DMS53 treated with DMSO at 0.1 percent for 48 hours (cell line): ENCODE measurements at regions not wholly inside any gene's neighbourhood (a gene's known extent, or its start where the extent isn't known, plus 50 kb on each side); places are given as distances from the start of the nearest gene placed in this dataset.
"Not testable (repeated sequence)": the region's sequence is repeated elsewhere in the genome, so short reads cannot be mapped to it uniquely, and the experiment has no call there.

ENCODE experiments used
- DNase-seq: peaks from one replicate; lab custom pipeline; 2025; ENCODE audit not compliant: unreplicated experiment; lab: John Stamatoyannopoulos, UW

DNA sequence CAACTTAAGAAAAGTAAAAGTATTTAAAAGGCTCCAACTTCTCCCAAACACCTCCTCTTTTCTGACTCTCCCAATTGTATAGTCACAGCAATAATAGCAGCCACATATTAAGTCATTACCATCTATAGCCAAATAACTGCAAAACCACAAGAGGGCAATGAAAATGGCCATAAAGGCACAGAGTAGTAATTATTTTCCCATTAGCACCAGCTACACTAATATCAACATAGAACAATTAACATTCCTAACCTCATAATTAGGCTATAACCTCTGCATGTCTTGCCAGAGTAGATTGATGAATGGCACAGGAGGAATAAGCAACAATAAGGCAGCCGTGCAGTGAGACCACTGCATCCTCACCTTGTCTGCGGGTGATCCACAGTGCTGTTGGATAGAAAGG, 226.4 kb upstream of the SERP2 start:
- no peak for DNase-seq

- DNase-seq, result no peak
Observed at GRCh38 chr13:44147648-44148047, 226.0 kb upstream of the SERP2 start.

GRCh38 chr13:44148159-44148914, 225.3 kb upstream of the SERP2 start:
- no peak for DNase-seq

GRCh38 chr13:44149231-44149630, 224.4 kb upstream of the SERP2 start:
- DNase-seq, result not testable (repeated sequence)

DNA sequence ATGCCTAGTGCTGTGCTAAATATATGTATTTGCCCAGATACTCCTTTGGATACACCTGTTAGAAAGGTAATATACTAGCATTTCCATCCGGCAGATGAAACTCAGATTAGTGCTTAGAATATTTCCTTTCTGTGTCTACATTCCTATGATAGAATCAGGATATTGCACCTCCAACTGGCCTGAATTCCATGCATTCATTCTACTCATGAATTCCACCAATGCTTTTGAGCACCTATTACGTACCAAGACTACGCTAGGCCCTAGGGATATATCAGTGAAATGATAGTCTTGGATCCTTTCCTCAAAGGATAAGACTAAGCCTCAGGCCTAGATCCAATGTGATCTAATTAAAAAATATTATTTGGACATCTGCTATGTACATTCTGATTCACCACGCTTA, 223.8 kb upstream of the SERP2 start:
- no peak for DNase-seq

- no peak for DNase-seq
Observed at GRCh38 chr13:44151474-44151873, 222.2 kb upstream of the SERP2 start.

GRCh38 chr13:44153496-44153895, 220.1 kb upstream of the SERP2 start:
- DNase-seq, result no peak

DNA sequence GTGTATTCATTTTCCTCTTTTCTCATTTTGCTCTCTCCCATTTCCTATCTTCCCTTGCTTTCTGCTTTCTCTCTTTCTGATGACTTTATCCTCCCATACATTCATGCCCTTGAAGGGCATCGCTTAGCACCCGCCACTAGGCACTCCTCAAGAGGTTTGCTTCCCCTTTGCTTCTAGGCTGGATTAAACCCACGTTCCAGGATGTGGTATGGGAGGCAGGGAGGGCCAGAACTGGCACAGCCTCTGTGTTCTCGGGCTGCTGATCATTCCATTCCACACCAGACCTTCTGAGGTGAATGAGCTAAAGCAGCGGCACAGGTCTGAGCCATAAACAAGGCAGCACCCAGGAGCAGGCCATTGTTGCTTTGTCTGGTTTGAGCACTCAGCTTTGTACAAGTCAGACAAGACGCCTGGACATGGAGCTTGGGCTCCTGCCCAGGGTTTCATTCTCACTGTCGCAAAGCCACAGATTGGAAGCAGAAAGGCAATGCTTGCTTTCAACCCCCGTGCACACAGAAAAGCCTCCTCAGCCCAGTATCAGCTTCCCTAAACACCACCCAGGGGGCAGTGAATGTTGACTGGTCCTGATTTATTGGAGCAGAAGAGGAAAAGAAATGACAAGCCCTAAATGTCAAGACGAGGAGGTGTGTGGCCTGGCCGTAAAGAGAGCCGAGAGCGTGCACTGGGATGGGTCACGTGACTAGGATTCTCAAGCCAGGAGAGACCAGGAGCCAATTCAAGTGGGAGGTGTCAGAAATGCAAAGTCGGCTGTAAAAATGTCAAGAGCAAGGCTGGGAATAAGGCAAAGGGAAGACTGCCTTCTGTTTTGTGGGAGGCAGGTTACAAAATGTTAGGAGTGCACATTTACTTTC, 218.0 kb upstream of the SERP2 start:
- DNase-seq, result no peak

DNA sequence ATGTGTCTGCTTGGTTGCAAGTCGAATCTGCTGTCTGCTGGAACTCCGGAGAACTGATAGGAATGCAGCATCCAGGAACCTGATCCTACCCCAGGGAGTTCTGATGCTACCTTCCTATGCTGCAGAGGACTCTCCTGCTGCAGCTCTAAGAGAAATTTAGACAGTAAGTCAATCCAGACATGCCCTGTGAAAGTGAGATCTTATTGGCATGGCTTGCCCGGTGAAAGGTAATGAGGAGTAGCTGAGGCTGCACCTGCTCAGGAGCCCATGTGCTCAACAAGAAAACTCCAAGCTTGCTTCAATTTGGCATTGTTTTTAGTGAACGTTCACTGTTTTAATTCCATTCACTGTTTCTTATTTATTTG, 217.3 kb upstream of the SERP2 start:
- DNase-seq, result no peak

- no peak for DNase-seq
Observed at GRCh38 chr13:44157606-44158005, 216.0 kb upstream of the SERP2 start.

DNA sequence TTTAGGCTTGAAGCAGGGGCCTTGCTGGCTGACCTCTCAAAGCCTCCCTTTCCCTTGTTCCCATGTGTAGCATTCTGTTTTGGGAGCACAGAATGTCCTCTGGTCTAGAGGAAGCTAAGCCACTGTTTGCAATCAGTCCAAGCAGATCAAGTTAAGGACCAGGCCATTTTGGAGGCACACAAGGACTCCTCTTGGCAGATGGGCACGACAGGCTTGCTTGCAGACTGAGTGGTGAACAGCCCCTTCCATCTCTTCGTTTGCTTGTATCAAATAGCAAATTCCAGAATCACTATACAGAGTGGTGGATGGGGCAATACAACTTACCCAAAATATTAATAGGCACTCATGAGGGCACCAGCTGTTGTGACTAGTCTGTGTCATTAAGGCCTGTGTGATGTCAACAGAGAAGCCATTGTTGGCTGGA, 215.5 kb upstream of the SERP2 start:
- DNase-seq, result no peak

DNA sequence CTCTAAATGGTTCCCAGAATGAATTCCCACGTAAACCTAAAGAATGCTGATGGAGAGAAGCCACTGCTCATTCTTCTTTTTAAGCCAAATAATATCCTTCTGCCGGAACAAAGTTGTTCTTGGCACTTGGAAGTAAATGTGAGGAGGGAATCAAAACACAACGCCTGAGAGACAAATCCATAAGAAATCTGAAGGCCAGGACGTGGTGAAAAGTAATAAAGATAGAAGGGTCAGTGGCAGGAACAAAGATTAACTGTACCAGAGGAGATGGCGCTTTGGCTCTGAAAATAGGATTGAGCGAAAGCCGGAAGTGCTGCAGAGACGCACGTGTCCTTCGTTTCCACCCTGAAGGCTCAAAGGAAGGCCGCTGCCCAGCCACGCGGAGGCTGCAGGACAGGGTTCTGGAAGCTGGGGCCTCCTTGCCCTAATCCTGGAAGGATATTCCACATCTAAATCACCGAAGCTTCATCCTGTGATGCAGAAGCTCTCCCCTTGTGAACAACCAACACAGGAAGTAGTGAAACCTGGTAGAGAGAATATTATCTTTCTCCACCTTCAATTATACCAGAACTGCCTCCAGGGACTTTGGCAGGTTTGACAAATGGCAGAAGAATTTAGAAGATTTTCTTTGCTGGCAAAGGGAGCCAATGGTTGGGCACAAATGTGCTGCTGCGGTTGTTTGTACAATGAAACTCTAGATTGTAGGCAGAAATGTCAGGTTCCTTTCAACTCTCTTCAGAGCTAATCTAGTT, 214.6 kb upstream of the SERP2 start:
- no peak for DNase-seq

DNA sequence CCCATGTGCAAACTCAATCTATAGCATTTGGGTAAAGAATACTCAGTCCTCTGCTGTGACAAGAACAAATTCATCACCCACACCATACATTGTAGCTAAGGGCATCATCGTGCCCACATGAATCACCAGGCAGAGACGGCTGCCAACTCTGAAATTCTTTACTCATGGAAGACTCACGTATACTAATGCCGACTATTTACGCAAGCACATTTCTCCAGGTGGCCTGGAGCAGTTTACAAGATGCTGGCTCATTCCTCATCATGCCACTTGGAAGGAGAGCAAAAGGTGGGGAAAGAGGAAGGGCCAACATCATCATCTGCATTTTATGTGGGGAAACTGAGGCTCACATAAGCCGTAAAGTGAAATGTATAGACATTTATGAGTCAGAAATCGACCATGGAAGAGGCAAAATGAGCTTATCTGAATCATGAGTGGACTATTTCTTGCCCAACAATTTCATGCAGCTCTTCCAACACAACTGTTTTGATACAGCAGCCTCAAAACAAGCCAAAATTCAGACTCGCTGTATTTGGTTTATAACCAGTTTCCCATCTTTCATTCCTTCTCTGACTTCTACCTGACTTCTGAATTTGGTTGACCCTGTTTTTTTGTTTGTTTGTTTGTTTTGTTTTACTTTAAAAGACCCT, 213.9 kb upstream of the SERP2 start:
- no peak for DNase-seq

- no peak for DNase-seq
Observed at GRCh38 chr13:44160591-44161191, 212.9 kb upstream of the SERP2 start.

DNA sequence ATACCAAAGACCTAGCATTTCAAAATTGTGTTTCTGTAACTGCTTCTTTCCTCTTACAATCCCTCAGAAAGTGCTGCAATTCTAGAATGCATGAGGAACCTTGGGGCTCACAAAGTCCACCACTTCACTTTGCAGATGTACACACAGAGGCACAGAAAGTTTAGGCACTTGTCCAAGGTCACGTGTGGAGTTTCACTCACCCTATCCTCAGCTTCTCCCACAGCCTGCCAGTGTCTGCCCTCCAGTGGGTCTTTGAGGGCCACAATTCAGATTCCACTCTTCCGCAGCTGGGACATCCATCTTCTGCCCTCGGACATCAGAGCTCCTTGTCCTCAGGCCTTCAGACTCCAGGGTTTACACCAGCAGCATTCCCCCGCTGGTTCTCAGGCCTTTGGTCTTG, 210.5 kb upstream of the SERP2 start:
- DNase-seq, result no peak

GRCh38 chr13:44165221-44165888, 208.3 kb upstream of the SERP2 start:
- DNase-seq, result no peak

DNA sequence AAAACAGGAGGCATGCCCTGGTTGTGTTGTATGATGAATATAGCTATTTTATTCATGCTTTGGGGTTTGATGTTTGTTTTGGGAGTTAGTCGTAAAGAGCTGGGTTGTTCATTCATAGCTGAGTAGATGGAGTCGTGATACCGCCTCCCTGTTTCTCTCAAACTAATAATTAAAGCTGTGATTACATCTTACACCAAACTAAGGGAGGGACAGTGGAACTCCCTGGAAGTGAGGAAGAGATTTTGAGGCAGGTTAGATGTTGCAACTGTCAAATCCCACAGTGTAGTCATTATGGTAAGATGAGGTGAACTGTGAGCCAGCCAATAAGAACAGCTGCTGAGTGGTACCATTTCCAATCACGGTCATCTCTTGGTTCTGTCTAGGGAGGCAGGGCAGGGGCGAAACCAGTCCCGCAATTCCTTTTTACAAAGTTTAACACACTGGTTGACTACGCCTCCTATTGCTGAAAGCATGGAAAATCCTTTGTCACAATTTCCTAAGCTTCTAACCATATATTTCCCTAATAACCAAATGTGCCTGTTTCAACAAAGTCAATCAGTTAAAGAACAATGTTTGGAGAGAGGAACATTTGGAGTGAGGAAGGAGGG, 207.6 kb upstream of the SERP2 start:
- DNase-seq, result no peak

- no peak for DNase-seq
Observed at GRCh38 chr13:44169018-44169911, 204.4 kb upstream of the SERP2 start.

DNA sequence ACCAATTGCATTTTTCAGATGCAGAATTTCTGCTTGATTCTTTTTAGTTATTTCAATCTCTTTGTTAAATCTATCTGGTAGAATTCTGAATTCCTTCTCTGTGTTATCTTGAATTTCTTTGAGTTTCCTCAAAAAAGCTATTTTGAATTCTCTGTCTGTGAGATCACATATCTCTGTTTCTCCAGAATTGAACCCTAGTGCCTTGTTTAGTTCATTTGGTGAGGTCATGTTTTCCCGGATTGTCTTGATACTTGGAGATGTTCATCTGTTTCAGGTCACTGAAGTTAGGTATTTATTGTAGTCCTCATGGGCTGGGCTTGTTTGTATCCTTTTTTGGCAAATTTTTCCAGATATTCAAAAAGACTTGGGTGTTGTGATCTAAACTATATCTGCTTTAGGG, 202.9 kb upstream of the SERP2 start:
- no peak for DNase-seq
